RWPE1 (cell line): ENCODE measurements at regions not wholly inside any gene's neighbourhood (a gene's known extent, or its start where the extent isn't known, plus 50 kb on each side); places are given as distances from the start of the nearest gene placed in this dataset.
"Not testable (repeated sequence)": the region's sequence is repeated elsewhere in the genome, so short reads cannot be mapped to it uniquely, and the experiment has no call there.

Experiments
- CTCF ChIA-PET: fragments of 350-600 bp; sonication (Branson Sonifier 250); formaldehyde crosslinking; extraction: SDS; loops from one replicate; lab custom pipeline; 2021; lab: Yijun Ruan, JAX
- POLR2A ChIA-PET: fragments of 400-600 bp; formaldehyde crosslinking; extraction: SDS; loops from one replicate; lab custom pipeline; 2020; ENCODE audit warnings: antibody characterized with exemption; ENCODE audit not compliant: low non-redundant PET; lab: Yijun Ruan, JAX
- DNase-seq: peaks from one replicate; pipeline ENCODE4 v3.0.0; 2012; ENCODE audit warnings: low spot score
- H3K27ac ChIP-seq: fragments of 450-650 bp; 2 replicates; pipeline ENCODE4 v1.5.1; 2017
- TF ChIP-seq, protein P1 (sequence below): fragments of 450-650 bp; conservative IDR thresholded peaks from 2 replicates; pipeline ENCODE4 v1.5.1; 2017; ENCODE audit warnings: low read depth, mild to moderate bottlenecking

DNA sequence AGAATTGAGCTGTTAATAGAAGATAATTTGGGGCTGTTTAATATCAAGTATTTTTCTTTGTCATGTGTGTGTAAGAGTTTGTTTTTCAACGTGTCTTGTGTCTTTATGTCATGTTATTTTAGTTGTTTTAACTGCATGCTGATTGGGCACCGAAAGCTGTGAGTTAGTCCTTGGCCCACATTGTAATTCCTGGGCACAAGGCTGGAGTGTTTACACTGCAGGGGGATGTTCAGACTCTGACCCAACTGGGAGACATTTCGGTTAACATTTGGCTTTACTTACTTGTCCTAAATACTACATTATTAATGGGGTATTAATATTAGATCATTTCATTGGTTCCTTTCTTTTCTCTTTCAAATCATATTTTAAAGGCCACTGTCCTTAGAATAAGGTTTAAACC lies 381.0 kb downstream of the OSR1 start:
- DNase-seq = no peak
- ChIA-PET CTCF (no interaction called here), POLR2A (no interaction called here)
- H3K27ac ChIP-seq = no peak overlapping the region
- TF ChIP-seq, protein P1, sequence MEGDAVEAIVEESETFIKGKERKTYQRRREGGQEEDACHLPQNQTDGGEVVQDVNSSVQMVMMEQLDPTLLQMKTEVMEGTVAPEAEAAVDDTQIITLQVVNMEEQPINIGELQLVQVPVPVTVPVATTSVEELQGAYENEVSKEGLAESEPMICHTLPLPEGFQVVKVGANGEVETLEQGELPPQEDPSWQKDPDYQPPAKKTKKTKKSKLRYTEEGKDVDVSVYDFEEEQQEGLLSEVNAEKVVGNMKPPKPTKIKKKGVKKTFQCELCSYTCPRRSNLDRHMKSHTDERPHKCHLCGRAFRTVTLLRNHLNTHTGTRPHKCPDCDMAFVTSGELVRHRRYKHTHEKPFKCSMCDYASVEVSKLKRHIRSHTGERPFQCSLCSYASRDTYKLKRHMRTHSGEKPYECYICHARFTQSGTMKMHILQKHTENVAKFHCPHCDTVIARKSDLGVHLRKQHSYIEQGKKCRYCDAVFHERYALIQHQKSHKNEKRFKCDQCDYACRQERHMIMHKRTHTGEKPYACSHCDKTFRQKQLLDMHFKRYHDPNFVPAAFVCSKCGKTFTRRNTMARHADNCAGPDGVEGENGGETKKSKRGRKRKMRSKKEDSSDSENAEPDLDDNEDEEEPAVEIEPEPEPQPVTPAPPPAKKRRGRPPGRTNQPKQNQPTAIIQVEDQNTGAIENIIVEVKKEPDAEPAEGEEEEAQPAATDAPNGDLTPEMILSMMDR = no peak

DNA sequence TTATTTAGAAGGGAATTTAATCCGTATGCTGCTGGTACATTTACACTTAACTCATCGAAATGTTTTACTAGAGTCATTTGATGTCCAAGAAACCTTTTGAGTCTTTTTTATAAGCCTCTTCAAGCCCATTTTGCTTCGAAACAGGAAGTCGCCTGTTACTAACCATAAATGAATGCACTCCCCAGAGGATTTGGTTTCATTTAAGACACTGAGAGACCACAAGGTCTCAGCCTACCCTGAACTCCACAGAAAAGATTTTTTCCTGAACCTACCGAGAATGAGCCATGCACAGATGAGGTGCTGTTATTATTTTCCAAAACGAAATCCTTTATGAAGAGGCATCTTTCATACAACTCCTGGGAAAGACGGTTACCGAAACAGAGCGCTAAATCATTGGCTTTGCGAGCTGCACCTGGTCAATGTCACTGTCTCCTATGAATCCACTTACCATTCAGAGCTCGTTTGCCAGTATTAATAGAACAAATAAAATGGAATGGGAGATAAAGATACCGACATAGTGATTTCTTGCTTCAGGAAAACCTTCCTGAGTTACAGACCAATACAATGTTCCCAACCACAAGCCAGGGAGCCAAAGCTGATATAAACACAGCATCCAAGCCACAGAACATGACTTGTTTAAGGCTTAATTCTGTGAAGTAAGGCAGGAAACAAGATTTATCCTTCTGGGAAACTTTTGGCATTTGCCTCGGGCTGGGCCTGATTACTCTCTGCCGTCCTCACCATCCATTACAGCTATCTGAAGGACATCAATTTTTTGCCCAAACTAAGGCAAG lies 382.1 kb downstream of the OSR1 start:
- DNase-seq = no peak
- TF ChIP-seq, protein P1 = no peak
- ChIA-PET CTCF (no interaction called here), POLR2A (no interaction called here)
- H3K27ac ChIP-seq = no peak overlapping the region

DNA sequence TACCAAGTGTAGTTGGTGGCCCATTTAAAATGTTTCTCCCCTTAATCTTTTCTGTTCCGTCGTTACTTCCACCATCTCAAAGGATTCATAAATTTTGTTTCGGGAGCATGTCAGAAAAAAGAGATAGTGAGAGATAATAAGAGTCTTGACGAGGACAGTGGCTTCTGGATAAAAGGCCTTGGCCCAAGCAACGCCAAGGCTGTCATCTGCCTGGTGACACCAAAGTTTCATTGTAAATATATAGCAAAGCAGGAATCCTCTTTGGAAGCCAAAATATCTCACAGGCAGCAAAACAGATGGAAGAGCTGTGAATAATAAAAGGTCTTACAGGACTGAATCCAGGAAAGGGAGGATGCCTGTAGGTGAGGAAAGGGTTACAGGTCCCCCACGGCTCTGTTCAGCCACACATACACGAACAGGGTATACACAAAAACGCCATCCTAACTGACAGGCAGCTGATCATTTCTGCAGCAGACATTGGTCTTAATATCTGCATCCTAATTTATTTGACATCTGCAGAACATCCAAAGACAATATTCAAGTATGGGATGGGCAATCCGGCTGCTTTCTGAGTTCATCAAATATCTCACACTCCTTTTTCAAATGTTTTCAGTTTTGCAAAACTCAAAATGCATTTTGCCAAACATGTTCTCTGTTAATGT lies 382.8 kb downstream of the OSR1 start:
- TF ChIP-seq, protein P1 = no peak
- ChIA-PET CTCF (interaction anchor here (0.5 kb wide), 1 partner anchor 216 kb away, joined by 4 read pairs; no protein-coding TSS in a partner anchor), POLR2A (no interaction called here)
- no peak for DNase-seq
- H3K27ac ChIP-seq = no peak overlapping the region

DNA sequence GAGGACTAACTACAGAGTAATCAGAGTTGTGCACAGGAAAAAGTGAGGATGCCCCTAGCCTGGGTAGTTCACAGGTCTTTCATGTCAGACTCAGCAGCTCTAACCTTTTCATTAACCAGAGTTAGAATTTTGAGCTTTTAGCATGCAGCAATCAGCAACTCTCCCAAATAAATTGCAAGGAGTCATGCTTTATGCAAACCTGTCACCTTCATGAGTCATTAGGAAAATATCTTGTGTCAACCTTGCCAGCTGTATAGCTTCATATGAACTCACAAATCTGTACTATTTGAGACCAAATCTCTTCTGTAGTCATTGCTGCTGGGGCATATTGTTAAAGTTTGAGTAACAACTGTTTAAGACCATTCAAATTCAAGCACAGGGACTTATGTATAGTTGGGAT lies 382.3 kb upstream of the NT5C1B start:
- no peak for DNase-seq
- ChIA-PET CTCF (no interaction called here), POLR2A (interaction anchor here (0.6 kb wide), 1 partner anchor 299 kb away, joined by 4 read pairs; no protein-coding TSS in a partner anchor)
- H3K27ac ChIP-seq = no peak overlapping the region
- TF ChIP-seq, protein P1 = no peak

DNA sequence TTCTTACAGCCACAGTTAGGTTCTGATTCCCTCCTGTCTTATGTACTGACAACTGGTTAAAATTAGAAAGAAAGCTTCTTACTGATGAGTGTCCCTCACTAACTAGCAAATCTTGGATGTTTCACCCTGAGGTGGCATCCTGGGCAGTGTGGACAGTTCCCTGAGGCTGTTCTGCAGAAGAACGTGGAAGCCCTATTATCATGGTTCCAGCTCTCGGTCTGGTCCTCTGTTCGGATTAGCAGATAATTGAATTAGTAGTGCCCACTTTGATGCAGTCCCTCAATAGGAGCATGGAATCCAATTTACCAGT lies 381.7 kb upstream of the NT5C1B start:
- no peak for DNase-seq
- TF ChIP-seq, protein P1 = no peak
- H3K27ac ChIP-seq = no peak overlapping the region
- POLR2A ChIA-PET = no interaction called here
- CTCF ChIA-PET = interaction anchor here (0.6 kb wide), 1 partner anchor 355 kb away, joined by 5 read pairs; no protein-coding TSS in a partner anchor

DNA sequence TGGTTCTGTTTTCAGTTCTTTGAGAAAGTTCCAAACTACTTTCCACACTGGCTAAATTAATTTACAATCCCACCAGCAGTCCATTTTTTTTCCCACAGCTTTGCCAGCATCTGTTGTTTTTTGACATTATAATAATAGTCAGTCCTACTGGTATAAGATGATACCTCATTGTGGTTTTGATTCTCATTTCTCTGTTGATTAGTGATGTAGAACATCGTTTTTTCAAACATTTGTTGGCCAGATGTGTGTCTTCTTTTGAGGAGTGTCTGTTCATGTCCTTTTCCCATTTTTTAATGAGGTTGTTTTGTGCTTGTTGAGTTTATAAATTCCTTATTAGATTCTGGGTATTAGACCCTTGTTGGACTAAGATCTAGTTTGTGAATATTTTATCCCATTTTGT lies 376.8 kb upstream of the NT5C1B start:
- ChIA-PET POLR2A (no interaction called here), CTCF (no interaction called here)
- TF ChIP-seq, protein P1 = no peak
- H3K27ac ChIP-seq = no peak overlapping the region
- DNase-seq = no peak

DNA sequence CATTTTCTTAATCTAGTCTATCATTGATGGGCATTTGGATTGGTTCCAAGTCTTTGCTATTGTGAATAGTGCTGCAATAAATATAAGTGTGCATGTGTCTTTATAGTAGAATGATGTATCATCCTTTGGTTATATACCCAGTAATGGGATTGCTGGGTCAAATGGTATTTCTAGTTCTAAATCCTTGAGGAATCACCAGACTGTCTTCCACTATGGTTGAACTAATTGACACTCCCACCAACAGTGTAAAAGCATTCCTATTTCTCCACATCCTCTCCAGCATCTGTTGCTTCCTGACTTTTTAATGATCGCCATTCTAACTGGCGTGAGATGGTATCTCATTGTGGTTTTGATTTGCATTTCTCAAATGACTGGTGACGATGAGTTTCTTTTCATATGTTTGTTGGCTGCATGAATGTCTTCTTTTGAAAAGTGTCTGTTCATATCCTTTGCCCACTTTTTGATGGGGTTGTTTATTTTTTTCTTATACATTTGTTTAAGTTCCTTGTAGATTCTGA lies 374.4 kb upstream of the NT5C1B start:
- CTCF ChIA-PET, DNase-seq, H3K27ac ChIP-seq, POLR2A ChIA-PET: not testable (repeated sequence)
